ENCODE measurements at regions not wholly inside any gene's neighbourhood (a gene's known extent, or its start where the extent isn't known, plus 50 kb on each side); places are given as distances from the start of the nearest gene placed in this dataset.

GRCh38 chr2:193988784-193989183 lies 1668.2 kb upstream of the SLC39A10 start:
- Histone ChIP-seq H3K27me3 (ENCODE audit: insufficient read depth, poor library complexity, severe bottlenecking) (no peaks in the 10 kb centered on the region), H3K4me3 (ENCODE audit: severe bottlenecking) (no peak overlapping the region), H3K27ac (ENCODE audit: poor library complexity, severe bottlenecking) (no peak overlapping the region), H3K4me1 (ENCODE audit: insufficient read depth, poor library complexity, severe bottlenecking) (no peaks in the 10 kb centered on the region), H3K9me3 (ENCODE audit: severe bottlenecking) (no peaks in the 10 kb centered on the region), H3K36me3 (ENCODE audit: low read depth) (no peaks in the 10 kb centered on the region)
- no peak for ATAC-seq (ENCODE audit: low read depth)
- no peak for DNase-seq (ENCODE audit: low spot score)
- no peak for TF ChIP-seq CTCF (IDR thresholded peaks at IDR 0.05; ENCODE audit: poor library complexity, severe bottlenecking)

- no peak overlapping the region for H3K4me3 ChIP-seq (ENCODE audit: severe bottlenecking)
- no peaks in the 10 kb centered on the region for H3K4me1 ChIP-seq (ENCODE audit: insufficient read depth, poor library complexity, severe bottlenecking)
- H3K36me3 ChIP-seq (ENCODE audit: low read depth): no peaks in the 10 kb centered on the region
- no peak overlapping the region for H3K27ac ChIP-seq (ENCODE audit: poor library complexity, severe bottlenecking)
- DNase-seq (ENCODE audit: low spot score) (no peak), ATAC-seq (ENCODE audit: low read depth) (no peak)
- no peaks in the 10 kb centered on the region for H3K9me3 ChIP-seq (ENCODE audit: severe bottlenecking)
- no peak for TF ChIP-seq CTCF (IDR thresholded peaks at IDR 0.05; ENCODE audit: poor library complexity, severe bottlenecking)
- H3K27me3 ChIP-seq (ENCODE audit: insufficient read depth, poor library complexity, severe bottlenecking): no peaks in the 10 kb centered on the region
Observed at GRCh38 chr2:193985272-193985671, 1671.8 kb upstream of the SLC39A10 start.

- DNase-seq (ENCODE audit: low spot score): no peak
- H3K27me3 ChIP-seq (ENCODE audit: insufficient read depth, poor library complexity, severe bottlenecking): no peaks in the 10 kb centered on the region
- no peak for TF ChIP-seq CTCF (IDR thresholded peaks at IDR 0.05; ENCODE audit: poor library complexity, severe bottlenecking)
Observed at GRCh38 chr2:193980599-193980998, 1676.4 kb upstream of the SLC39A10 start.

GRCh38 chr2:193973781-193974180 lies 1683.2 kb upstream of the SLC39A10 start:
- Histone ChIP-seq H3K4me1 (ENCODE audit: insufficient read depth, poor library complexity, severe bottlenecking) (no peaks in the 10 kb centered on the region), H3K9me3 (ENCODE audit: severe bottlenecking) (no peaks in the 10 kb centered on the region), H3K36me3 (ENCODE audit: low read depth) (no peaks in the 10 kb centered on the region), H3K27me3 (ENCODE audit: insufficient read depth, poor library complexity, severe bottlenecking) (no peaks in the 10 kb centered on the region), H3K27ac (ENCODE audit: poor library complexity, severe bottlenecking) (no peak overlapping the region), H3K4me3 (ENCODE audit: severe bottlenecking) (no peak overlapping the region)
- no peak for DNase-seq (ENCODE audit: low spot score)
- no peak for ATAC-seq (ENCODE audit: low read depth)
- TF ChIP-seq CTCF (IDR thresholded peaks at IDR 0.05; ENCODE audit: poor library complexity, severe bottlenecking): no peak

More at GRCh38 chr2:193980599-193980998, 1676.4 kb upstream of the SLC39A10 start:
- H3K4me3 ChIP-seq (ENCODE audit: severe bottlenecking): no peak overlapping the region
- H3K27ac ChIP-seq (ENCODE audit: poor library complexity, severe bottlenecking): no peak overlapping the region
- no peaks in the 10 kb centered on the region for H3K9me3 ChIP-seq (ENCODE audit: severe bottlenecking)
- H3K4me1 ChIP-seq (ENCODE audit: insufficient read depth, poor library complexity, severe bottlenecking): no peaks in the 10 kb centered on the region
- H3K36me3 ChIP-seq (ENCODE audit: low read depth): no peaks in the 10 kb centered on the region
- ATAC-seq (ENCODE audit: low read depth): no peak

- DNase-seq (ENCODE audit: low spot score) (peak; percentile 72), ATAC-seq (ENCODE audit: low read depth) (peak; percentile 100)
- Histone ChIP-seq H3K4me1 (ENCODE audit: insufficient read depth, poor library complexity, severe bottlenecking) (peaks cover 13% of the 10 kb centered on the region), H3K9me3 (ENCODE audit: severe bottlenecking) (no peaks in the 10 kb centered on the region), H3K36me3 (ENCODE audit: low read depth) (no peaks in the 10 kb centered on the region), H3K27ac (ENCODE audit: poor library complexity, severe bottlenecking) (no peak overlapping the region), H3K27me3 (ENCODE audit: insufficient read depth, poor library complexity, severe bottlenecking) (no peaks in the 10 kb centered on the region), H3K4me3 (ENCODE audit: severe bottlenecking) (no peak overlapping the region)
- no peak for TF ChIP-seq CTCF (IDR thresholded peaks at IDR 0.05; ENCODE audit: poor library complexity, severe bottlenecking)
Observed at GRCh38 chr2:193966590-193966989, 1690.4 kb upstream of the SLC39A10 start.
